ENCODE measurements at regions not wholly inside any gene's neighbourhood (a gene's known extent, or its start where the extent isn't known, plus 50 kb on each side); places are given as distances from the start of the nearest gene placed in this dataset.

DNA sequence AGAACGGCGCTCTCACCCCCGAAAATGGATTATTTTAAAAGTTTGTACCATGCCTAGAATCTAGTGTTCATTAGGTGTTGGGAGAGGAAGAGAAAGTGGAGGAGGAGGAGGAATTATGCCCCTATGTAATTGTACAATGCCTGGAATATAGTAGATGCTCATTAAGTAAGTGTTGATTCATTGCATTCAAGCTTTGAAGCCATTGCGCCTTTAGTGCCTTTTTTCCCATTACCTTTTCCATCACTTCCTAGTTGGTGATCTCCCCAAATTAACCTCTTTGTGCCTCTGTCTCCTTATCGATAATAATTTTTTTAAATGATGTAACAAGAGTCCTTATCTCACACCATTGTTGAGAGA lies 220.7 kb upstream of the PRICKLE2 start:
- H3K4me1 ChIP-seq (ENCODE audit: insufficient read depth, low read length): no peaks in the 10 kb centered on the region
- no peaks in the 10 kb centered on the region for H3K9me3 ChIP-seq (ENCODE audit: control insufficient read depth in 1 of 2, low read length in 2 of 2)
- ChIA-PET POLR2A (ENCODE audit: partially characterized antibody) (no interaction called here), CTCF (ENCODE audit: partially characterized antibody) (no interaction called here)
- Mint-ChIP-seq H3K4me1 (peaks cover 0 to 2% (median under 1%) of the 10 kb centered on the region in 4 donors), H3K27me3 (peaks cover 29 to 45% of the 10 kb centered on the region in 2 donors), H3K9me3 (peaks cover 0 to 4% (median under 1%) of the 10 kb centered on the region in 8 donors), H3K36me3 (no peaks in the 10 kb centered on the region), H3K4me3 (no peak overlapping the region), H3K27ac (no peak overlapping the region)
- H3K27me3 ChIP-seq (ENCODE audit: insufficient read depth, low read length): no peaks in the 10 kb centered on the region
- no peak overlapping the region for H3K4me3 ChIP-seq (ENCODE audit: low read length in 2 of 2)
- no peak for DNase-seq
- H3K36me3 ChIP-seq (ENCODE audit: insufficient read depth, low read length): no peaks in the 10 kb centered on the region
- intact Hi-C loops (cut with micrococcal nuclease): no loop called here
- no peak overlapping the region for H3K27ac ChIP-seq (ENCODE audit: low read depth, low read length)

DNA sequence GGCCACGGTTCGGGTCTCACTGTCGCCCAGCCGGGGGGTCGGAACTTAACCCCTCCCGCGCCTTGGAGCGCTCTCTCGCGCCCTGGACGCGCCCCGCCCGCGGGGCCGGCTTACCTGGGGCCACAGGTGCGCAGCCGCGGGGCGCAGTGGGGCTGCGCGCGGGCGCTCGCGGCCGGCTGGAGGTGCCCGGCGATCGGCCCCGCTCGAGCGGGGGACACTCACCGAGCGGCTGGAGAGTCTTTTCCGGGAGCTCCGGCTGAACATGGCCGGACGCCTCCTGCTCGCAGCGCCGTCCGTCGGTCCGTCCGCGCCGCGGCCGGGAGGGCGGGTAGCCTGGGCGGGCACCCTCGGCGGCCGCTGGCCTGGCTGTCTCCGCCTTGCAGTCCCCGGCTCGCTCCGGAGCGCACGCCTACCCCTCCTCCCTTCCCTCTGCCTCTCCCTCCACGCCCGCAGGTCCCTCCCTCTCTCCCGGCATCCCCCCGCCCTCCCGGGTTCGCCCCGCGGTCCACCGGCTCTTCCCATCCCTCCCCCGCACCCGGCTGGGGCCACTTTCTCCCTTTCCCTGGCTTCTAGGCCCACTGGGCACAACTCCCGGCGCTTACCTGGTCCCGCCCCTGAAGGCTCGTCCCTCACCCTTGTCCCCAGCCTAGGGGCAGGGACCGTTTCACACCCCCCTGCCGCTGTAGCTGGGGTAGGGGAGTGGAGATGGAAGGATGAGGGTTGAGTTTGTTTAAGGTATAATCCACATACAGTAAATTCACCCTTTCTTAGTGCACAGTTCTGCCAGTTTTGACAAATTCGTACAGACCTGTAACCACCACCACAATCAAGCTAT lies 220.1 kb upstream of the PRICKLE2 start:
- Mint-ChIP-seq H3K27me3 (peaks cover 30 to 45% of the 10 kb centered on the region in 2 donors), H3K9me3 (peaks cover 0 to 4% (median under 1%) of the 10 kb centered on the region in 8 donors), H3K4me1 (peaks cover 0 to 2% (median under 1%) of the 10 kb centered on the region in 4 donors), H3K27ac (no peak overlapping the region), H3K36me3 (no peaks in the 10 kb centered on the region), H3K4me3 (no peak overlapping the region)
- no peaks in the 10 kb centered on the region for H3K36me3 ChIP-seq (ENCODE audit: insufficient read depth, low read length)
- H3K4me3 ChIP-seq (ENCODE audit: low read length in 2 of 2): no peak overlapping the region
- H3K27me3 ChIP-seq (ENCODE audit: insufficient read depth, low read length): no peaks in the 10 kb centered on the region
- CTCF ChIA-PET (ENCODE audit: partially characterized antibody): no interaction called here
- no peaks in the 10 kb centered on the region for H3K4me1 ChIP-seq (ENCODE audit: insufficient read depth, low read length)
- H3K27ac ChIP-seq (ENCODE audit: low read depth, low read length): no peak overlapping the region
- no peaks in the 10 kb centered on the region for H3K9me3 ChIP-seq (ENCODE audit: control insufficient read depth in 1 of 2, low read length in 2 of 2)
- intact Hi-C loops (cut with micrococcal nuclease): no loop called here
- POLR2A ChIA-PET (ENCODE audit: partially characterized antibody): no interaction called here
- no peak for DNase-seq

DNA sequence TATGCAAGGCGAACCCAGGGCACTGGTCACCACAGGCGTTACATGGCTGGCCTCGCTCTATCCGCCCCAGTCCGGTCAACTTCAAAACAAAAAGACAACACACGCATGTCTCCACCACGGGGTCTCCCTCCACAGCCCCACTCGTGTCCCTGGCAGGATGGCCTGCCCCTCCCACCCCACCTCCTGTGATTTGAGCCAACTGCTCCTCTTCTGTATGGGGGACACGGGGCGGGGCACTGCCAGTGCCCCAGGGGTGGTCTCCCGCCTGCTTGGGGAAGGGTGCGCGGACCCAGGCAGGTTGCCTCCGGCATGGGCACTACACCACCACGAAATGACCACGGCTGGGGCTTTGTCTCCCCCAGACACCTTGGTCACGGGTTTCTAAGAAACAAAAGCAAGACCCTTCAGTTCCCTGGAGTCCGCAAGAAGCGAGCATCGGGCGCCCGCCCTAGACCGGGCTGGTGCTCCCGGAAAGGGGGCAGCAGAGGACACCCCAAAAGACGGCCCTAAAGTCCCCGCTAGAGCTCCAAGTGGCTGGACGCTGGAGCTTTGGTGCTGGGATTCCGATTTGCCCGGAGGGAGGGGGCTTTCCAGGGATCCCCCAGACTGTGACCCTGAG lies 219.3 kb upstream of the PRICKLE2 start:
- Histone ChIP-seq H3K27me3 (ENCODE audit: insufficient read depth, low read length) (no peaks in the 10 kb centered on the region), H3K4me3 (ENCODE audit: low read length in 2 of 2) (no peak overlapping the region), H3K27ac (ENCODE audit: low read depth, low read length) (no peak overlapping the region), H3K9me3 (ENCODE audit: control insufficient read depth in 1 of 2, low read length in 2 of 2) (no peaks in the 10 kb centered on the region), H3K4me1 (ENCODE audit: insufficient read depth, low read length) (no peaks in the 10 kb centered on the region), H3K36me3 (ENCODE audit: insufficient read depth, low read length) (no peaks in the 10 kb centered on the region)
- Mint-ChIP-seq H3K4me3 (no peak overlapping the region), H3K4me1 (peaks cover 0 to 2% (median under 1%) of the 10 kb centered on the region in 4 donors), H3K27ac (no peak overlapping the region), H3K27me3 (peaks cover 30 to 45% of the 10 kb centered on the region in 2 donors), H3K36me3 (no peaks in the 10 kb centered on the region), H3K9me3 (peaks cover 0 to 4% (median under 1%) of the 10 kb centered on the region in 8 donors)
- ChIA-PET CTCF (ENCODE audit: partially characterized antibody) (no interaction called here), POLR2A (ENCODE audit: partially characterized antibody) (no interaction called here)
- DNase-seq: no peak
- intact Hi-C loops (cut with micrococcal nuclease): no loop called here

DNA sequence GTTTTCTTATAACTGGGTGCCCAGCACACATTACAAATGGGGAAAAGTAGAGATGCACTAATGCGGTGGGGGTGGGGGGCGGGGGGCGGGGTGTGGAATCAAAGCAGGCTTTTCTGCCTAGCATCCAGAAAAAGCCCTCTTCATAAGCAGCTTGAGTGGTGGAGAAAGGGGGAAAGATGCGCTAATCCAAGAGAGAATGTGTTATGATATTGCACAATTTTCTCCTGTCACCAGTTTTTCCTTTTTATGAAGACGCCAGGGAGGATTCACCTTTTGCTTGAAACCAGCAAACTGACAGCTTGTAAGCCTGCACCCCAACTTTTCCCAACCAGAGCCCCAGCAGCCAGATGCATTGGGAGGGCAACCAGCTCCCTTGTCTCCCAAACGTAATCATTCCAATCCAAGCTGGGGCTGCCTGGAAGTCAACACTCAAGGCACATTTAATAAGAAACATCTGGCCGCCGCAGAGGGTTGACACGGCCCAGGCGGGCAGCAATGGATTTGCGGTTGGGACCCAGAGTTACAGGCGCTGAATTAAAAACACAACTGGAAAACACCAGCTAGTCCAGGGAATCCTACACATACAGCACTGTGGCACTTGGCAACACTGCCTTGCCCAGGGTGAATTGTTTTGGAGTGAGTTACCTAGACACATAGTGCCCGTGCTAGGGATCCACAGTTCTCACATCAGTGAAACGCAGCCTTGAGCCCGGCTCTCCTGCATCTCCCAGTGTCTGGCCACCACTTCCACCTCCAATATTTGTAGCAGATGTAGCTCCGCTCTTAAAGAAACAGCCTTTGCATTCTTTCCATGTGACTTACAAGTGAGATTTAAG lies 218.5 kb upstream of the PRICKLE2 start:
- no peak overlapping the region for H3K4me3 Mint-ChIP-seq
- Histone ChIP-seq H3K27me3 (ENCODE audit: insufficient read depth, low read length) (no peaks in the 10 kb centered on the region), H3K9me3 (ENCODE audit: control insufficient read depth in 1 of 2, low read length in 2 of 2) (no peaks in the 10 kb centered on the region), H3K27ac (ENCODE audit: low read depth, low read length) (no peak overlapping the region), H3K4me3 (ENCODE audit: low read length in 2 of 2) (no peak overlapping the region), H3K36me3 (ENCODE audit: insufficient read depth, low read length) (no peaks in the 10 kb centered on the region), H3K4me1 (ENCODE audit: insufficient read depth, low read length) (no peaks in the 10 kb centered on the region)
- H3K27me3 Mint-ChIP-seq: peaks cover 30 to 45% of the 10 kb centered on the region in 2 donors
- DNase-seq: no peak
- H3K4me1 Mint-ChIP-seq: peaks cover 0 to 2% (median under 1%) of the 10 kb centered on the region in 4 donors
- peaks cover 0 to 4% (median under 1%) of the 10 kb centered on the region in 8 donors for H3K9me3 Mint-ChIP-seq
- H3K27ac Mint-ChIP-seq: no peak overlapping the region
- intact Hi-C loops (cut with micrococcal nuclease): no loop called here
- no peaks in the 10 kb centered on the region for H3K36me3 Mint-ChIP-seq
- POLR2A ChIA-PET (ENCODE audit: partially characterized antibody): no interaction called here
- CTCF ChIA-PET (ENCODE audit: partially characterized antibody): no interaction called here

DNA sequence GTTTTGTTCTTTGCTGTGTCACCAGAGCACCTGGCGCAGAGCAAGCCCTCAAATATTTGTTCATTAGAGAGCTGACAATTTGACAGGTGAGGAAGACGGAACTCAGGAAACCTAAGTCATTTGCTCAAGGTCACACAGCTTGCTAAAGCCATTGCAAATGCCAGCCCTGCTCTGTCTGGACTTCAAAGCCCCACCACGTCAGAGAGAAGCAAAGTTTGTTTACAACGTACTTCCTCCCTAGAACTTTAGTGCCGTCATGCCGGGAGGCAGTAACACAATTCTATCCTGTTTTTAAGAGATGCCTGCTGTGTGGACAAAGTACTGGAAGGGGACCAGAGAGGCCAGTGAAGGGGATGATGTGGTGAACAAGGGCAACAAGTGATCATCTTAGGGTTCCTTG lies 216.6 kb upstream of the PRICKLE2 start:
- POLR2A ChIA-PET (ENCODE audit: partially characterized antibody): no interaction called here
- CTCF ChIA-PET (ENCODE audit: partially characterized antibody): no interaction called here
- no peak overlapping the region for H3K4me3 Mint-ChIP-seq
- peaks cover 0 to 2% (median under 1%) of the 10 kb centered on the region in 4 donors for H3K4me1 Mint-ChIP-seq
- Histone ChIP-seq H3K27ac (ENCODE audit: low read depth, low read length) (no peak overlapping the region), H3K4me1 (ENCODE audit: insufficient read depth, low read length) (no peaks in the 10 kb centered on the region), H3K36me3 (ENCODE audit: insufficient read depth, low read length) (no peaks in the 10 kb centered on the region), H3K4me3 (ENCODE audit: low read length in 2 of 2) (no peak overlapping the region), H3K9me3 (ENCODE audit: control insufficient read depth in 1 of 2, low read length in 2 of 2) (no peaks in the 10 kb centered on the region), H3K27me3 (ENCODE audit: insufficient read depth, low read length) (no peaks in the 10 kb centered on the region)
- no peak overlapping the region for H3K27ac Mint-ChIP-seq
- DNase-seq: no peak
- no peaks in the 10 kb centered on the region for H3K36me3 Mint-ChIP-seq
- H3K27me3 Mint-ChIP-seq: peaks cover 30 to 32% of the 10 kb centered on the region in 2 donors
- intact Hi-C loops (cut with micrococcal nuclease): no loop called here
- H3K9me3 Mint-ChIP-seq: peaks cover 1 to 4% (median 3%) of the 10 kb centered on the region in 8 donors

DNA sequence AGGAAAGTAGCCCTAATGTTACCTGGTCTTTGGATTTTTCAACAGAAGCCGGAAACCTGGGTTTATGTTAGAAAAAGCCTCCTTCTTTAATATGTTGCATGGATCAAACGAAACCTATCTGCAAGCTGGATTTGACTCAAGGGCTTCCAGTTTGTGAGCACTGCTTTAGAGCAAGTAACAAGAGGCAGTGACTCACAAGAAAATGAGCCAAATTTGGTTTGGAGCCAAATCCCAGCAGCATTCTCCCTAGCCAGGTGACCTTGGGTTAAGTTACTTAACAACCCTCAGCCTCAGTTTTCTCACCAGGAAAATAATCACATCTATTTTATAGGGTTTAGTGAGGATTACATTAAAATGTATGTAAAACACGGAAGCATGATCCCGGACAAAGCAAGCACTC lies 215.2 kb upstream of the PRICKLE2 start:
- Mint-ChIP-seq H3K9me3 (peaks cover 2 to 11% (median 6%) of the 10 kb centered on the region in 8 donors), H3K4me3 (no peak overlapping the region), H3K36me3 (no peaks in the 10 kb centered on the region), H3K27ac (no peak overlapping the region), H3K27me3 (peaks cover 22 to 23% of the 10 kb centered on the region in 2 donors), H3K4me1 (peaks cover 0 to 2% (median 0%) of the 10 kb centered on the region in 4 donors)
- ChIA-PET POLR2A (ENCODE audit: partially characterized antibody) (no interaction called here), CTCF (ENCODE audit: partially characterized antibody) (interaction anchor here (1.7 kb wide), 1 partner anchor 9 kb away, joined by 4 read pairs; no protein-coding TSS in a partner anchor)
- Histone ChIP-seq H3K36me3 (ENCODE audit: insufficient read depth, low read length) (no peaks in the 10 kb centered on the region), H3K9me3 (ENCODE audit: control insufficient read depth in 1 of 2, low read length in 2 of 2) (no peaks in the 10 kb centered on the region), H3K4me3 (ENCODE audit: low read length in 2 of 2) (no peak overlapping the region), H3K27ac (ENCODE audit: low read depth, low read length) (no peak overlapping the region), H3K4me1 (ENCODE audit: insufficient read depth, low read length) (no peaks in the 10 kb centered on the region), H3K27me3 (ENCODE audit: insufficient read depth, low read length) (no peaks in the 10 kb centered on the region)
- intact Hi-C loops (cut with micrococcal nuclease): no loop called here
- DNase-seq: no peak

DNA sequence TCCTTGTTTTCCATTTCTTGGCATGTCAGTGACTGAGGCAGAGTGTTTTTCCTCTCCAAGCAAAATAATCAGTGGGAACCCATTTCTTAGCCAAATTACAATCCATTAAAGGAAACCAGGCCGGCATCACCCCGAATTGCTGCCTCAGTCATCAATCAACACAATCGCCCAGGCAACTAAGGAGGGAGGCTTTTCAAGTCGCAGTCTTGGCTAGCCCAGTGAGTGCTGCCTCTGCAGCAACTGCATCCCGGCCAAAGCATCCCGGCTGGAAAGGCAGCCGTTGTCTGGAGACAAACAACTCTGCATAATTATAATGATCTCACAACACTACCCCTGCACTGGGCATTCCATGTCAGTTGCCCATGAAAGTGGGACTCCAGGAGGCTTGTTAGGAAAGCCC lies 213.5 kb upstream of the PRICKLE2 start:
- H3K36me3 Mint-ChIP-seq: no peaks in the 10 kb centered on the region
- Histone ChIP-seq H3K27me3 (ENCODE audit: insufficient read depth, low read length) (no peaks in the 10 kb centered on the region), H3K4me3 (ENCODE audit: low read length in 2 of 2) (no peak overlapping the region), H3K36me3 (ENCODE audit: insufficient read depth, low read length) (no peaks in the 10 kb centered on the region), H3K27ac (ENCODE audit: low read depth, low read length) (no peak overlapping the region), H3K9me3 (ENCODE audit: control insufficient read depth in 1 of 2, low read length in 2 of 2) (no peaks in the 10 kb centered on the region), H3K4me1 (ENCODE audit: insufficient read depth, low read length) (no peaks in the 10 kb centered on the region)
- no peak overlapping the region for H3K4me3 Mint-ChIP-seq
- POLR2A ChIA-PET (ENCODE audit: partially characterized antibody): no interaction called here
- H3K27me3 Mint-ChIP-seq: peaks cover 14 to 15% of the 10 kb centered on the region in 2 donors
- CTCF ChIA-PET (ENCODE audit: partially characterized antibody): no interaction called here
- peaks cover 2 to 19% (median 11%) of the 10 kb centered on the region in 8 donors for H3K9me3 Mint-ChIP-seq
- peaks cover 0 to 2% (median 0%) of the 10 kb centered on the region in 4 donors for H3K4me1 Mint-ChIP-seq
- H3K27ac Mint-ChIP-seq: no peak overlapping the region
- intact Hi-C loops (cut with micrococcal nuclease): no loop called here
- no peak for DNase-seq
